UCSD-AML1 (cell line): ENCODE measurements at regions not wholly inside any gene's neighbourhood (a gene's known extent, or its start where the extent isn't known, plus 50 kb on each side); places are given as distances from the start of the nearest gene placed in this dataset.
A peak's percentile ranks its signal among the peaks of the same experiment; 100 is the strongest.

Source experiments
- DNase-seq: peaks from one replicate; lab custom pipeline; 2025; ENCODE audit not compliant: unreplicated experiment; lab: John Stamatoyannopoulos, UW

DNA sequence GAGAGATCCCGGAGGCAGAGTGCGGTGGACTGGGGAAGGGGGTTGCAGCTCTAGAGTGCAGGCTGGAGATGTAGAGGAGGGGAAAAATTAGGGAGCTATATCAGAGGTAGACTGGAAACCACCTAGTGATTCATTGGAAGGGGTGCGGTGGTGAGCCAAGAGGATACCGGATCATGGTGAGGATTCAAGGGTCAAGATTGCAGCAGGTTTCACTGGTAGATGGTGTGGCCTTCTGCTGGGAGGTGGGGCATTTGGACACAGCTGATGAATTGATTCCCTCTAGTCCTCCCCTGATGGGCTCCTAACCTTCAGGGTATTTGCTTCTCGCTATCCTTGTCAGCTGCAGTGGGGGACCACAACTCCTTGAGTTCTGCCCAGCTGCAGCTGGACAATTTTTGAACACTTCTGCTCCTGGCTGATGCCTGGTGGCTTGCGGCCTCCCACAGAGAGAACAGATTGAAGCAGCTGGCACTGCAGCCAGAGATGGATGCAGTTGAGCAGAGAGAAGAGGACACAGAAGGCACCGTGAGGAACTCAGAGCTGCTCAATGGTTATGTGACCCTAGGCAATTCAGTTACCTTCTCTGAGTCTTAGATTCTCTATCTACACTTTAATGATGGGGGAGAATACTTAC lies 134.4 kb upstream of the ABCA1 start:
- DNase-seq, result no peak

DNA sequence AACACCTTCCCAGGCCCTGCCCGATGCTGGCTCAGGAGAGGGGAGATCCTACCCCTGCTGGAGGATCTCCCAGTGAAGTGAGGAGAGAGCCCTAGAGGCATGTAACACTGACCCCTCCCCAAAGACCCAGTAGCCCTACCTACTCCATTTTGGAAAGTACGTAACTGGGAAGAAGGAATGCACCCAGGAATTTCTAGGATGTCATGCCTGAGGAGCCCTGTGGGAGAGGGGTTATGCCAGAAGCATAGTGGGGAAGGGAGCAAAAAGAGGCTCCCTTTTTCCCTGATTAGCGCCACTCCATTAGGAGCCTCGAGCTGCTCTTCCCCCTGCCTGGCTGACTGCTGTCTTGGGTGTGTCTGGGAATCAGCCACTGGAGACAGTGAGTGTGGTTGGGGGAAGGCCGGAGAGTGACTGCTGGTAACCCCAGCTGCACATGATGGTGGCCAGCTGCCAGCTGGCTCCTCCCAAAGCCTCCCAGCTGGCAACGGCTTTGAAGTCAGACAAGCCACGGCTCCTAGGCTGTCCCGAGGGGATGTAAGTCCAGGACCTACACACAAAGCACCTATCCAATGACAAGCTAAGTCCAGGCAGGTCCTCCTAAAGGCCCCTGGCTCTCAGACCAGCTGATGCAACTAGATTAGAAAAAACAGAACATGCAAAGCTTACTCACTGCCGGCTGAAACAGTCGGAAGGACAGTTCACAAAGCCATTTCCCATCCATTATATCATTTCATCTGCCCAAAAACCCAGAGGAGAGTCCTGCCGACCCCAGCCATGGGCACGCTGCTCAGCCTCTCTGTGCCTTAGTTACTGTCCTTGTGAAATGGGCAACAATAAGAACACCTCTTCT lies 136.5 kb upstream of the ABCA1 start:
- DNase-seq, result peak; percentile 51

DNA sequence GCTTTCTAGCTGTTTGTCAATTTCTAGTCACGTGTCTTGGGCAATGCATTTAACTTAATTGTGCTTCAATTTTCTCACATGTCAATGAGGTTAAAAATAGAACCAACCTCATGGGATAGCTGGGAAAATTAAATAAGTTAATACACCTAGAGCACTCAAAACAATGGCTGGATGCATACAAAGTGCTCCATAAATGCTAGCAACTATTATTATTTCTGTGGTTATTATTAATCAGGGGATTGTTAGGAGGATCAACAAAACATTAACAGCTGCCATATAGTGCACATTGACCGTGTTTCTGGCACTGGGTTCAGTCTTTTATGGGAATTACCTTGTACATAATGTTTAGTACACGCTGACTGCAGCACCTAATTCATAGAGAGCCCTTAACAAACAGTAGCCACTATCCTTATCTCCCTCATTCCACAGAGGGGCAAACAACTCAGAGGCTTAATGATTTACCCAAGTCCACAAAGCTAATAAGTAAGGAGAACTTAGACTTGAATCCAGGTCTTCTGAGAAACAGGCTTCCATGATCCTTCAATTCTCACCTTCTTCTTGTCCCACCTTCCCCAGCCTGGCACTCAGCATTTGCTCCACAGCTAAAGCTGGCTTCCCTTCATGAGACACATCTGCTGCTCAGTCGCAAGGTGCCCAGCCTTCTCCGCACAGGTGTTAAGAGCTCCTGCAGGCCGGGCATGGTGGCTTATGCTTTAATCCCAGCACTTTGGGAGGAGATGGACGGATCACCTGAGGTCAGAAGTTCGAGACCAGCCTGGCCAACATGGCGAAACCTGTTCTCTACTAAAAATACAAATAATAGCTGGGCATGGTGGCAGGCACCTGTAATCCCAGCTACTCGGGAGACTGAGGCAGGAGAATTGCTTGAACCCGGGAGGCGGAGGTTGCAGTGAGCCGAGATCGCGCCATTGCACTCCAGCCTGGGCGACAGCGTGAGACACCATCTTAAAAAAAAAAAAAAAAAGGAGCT lies 137.4 kb upstream of the ABCA1 start:
- DNase-seq, result no peak

DNA sequence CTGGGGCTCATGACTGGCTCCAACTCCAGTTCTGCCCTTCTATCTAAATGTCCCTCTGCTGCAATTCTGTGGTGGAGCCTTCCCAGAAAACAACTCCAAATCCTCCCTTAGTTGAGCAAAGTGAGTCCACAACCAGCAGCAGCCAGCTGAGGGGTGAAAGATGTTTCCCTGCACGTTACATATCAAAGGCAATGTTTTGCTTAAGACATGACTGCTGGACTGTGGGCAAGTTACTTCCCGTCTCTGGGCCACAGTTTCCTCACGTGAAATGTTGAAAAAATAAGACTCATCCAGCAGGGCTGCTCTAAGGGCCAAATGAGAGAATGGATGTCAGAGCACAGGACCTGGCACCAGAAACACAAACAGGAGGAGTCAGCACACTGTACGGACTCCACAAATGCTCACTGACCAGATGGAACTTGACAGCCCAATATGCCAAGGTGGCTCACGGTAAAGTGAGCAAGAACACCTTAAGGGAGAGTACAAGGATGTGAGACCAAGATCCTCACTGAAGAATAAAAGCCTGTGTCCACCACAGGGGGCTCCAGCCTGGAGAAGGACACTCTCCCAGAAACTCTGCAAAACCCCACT lies 138.4 kb upstream of the ABCA1 start:
- peak; percentile 36 for DNase-seq

DNA sequence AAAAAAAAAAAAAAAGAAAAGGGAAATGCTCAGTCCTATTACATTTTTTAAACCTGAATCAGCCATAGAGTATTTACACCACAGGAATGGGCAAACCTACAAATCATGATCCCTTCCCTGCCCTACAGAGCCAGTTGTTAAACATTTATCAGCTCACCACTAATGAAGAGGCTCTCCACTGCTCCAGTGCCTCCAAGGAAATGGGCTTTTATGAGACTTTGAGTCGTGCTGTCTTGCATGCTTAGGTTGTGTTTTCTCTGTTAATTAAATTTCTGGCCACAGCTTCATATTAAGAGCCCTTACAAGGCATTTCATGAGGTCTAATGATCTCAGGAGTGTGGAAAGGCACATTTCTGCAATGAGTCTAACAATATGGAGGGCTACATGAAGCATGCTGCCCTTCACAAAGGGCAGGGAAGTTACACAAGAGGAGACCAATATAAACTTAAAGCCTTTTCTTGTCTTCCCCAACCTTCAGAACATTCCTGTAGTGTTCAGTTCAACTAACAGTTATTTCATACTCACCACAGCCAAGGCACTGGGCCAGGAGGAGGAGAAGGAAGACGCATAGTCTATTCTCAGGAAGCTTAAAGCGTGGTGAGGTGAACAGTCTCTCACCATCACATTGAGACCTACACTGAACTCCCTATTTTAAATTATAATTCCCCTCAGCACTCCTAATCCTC lies 140.1 kb upstream of the ABCA1 start:
- DNase-seq, result no peak

DNA sequence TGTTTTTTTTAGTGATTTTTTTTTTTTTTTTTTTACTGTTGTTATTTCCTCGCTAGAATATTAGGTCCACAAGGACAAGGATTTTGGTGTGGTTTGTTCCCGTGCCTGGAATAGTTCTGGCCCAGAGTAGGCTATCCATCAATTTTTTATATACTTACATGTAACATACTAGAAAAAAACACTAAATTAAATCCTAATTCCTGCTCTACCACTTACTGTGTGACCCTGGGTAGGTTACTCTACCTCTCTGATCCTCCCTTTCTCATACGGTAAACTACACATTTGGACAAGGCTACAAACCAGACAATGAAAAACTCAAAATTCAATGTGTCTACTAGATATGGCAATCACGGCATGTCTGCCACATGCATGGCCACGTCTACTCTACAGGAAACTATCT lies 141.3 kb upstream of the ABCA1 start:
- no peak for DNase-seq

DNA sequence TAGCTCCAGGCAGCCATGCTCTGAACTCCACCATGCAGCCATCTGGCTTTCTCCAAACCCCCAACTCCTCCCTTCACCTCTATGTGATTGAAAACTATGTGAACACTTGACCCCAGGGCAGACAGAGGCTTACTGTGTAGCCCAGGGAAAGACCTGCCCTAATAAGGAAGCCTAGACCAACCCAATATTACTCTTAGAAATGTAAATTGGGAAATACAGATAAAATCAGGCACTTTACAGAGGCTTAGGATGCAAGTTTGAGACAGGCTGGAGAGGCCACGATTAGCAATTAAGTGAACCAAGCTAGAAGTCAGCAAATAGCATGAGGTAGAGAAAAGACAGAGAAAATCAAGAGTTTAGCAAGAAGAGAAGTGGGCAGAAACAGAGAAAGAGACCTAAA lies 141.7 kb upstream of the ABCA1 start:
- no peak for DNase-seq

DNA sequence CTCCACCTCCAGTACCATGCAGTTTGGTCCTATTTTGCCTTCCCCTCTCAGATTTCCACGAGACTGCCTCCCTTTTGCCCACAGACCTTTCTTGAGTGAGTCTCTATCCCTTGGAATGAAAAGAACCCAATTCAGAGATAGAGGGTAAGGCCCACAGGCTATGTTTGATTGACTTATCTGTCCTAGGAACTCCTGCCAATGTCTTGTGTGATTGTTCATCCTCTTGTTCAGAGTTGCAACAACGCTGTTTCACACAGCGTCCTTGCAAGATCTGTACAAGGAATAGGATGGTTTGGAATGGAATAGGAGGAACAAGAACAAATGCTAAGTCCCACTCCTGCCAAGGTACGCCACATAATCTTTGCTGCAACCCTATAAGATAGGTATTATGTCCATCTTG lies 142.2 kb upstream of the ABCA1 start:
- no peak for DNase-seq

DNA sequence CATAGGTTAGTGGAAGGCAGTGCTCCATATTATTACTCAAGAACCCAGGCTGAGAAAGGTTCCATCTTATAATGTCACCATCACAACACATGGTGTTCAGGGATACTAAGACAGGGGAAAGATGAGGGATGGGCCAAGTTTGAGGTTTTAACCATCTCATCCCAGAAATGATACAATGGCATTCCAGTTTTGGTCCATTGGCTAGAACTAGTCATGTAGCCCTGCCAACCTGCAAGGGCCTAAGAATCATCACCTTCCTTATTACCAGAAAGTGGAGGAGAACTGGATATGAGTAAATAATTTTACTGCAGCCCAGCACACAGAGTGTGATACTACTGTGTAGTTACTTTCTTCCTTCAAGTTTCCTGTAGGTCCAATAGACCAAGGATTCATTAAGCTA lies 144.5 kb upstream of the ABCA1 start:
- DNase-seq, result no peak

DNA sequence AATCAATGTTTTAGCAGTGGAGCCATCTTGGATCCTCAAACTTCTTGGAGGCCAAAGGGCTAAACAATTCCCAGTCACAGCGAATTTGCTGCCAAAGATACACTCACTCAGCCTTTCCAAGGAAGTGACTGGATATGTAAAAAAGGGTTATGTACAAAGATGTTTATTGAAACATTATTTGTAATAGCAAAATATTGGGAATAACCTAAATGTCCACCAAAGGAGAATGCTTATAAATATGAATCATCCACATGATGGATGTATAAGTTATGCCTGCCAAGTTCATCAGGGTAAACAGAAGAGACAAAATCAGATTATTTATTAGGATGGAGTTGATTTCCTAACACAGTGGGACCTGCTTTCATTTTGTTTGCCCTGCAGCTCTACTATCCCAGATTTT lies 145.2 kb upstream of the ABCA1 start:
- no peak for DNase-seq

DNA sequence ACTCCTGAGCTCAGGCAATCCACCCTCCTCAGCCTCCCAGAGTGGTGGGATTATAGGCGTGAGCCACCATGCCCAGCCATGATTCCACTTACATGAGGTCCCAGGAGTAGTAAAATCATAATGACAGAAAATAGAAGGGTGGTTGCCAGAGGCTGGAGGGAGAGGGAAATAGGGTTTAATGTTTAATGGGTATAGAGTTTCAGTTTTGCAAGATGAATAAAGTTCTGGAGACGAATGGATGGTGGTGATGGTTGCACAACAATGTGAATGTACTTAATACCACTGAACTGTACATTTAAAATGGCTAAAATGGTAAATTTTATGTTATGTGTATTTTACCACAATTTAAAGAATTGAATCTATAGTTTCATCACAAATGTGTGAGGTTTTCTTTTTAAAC lies 146.5 kb upstream of the ABCA1 start:
- no peak for DNase-seq

DNA sequence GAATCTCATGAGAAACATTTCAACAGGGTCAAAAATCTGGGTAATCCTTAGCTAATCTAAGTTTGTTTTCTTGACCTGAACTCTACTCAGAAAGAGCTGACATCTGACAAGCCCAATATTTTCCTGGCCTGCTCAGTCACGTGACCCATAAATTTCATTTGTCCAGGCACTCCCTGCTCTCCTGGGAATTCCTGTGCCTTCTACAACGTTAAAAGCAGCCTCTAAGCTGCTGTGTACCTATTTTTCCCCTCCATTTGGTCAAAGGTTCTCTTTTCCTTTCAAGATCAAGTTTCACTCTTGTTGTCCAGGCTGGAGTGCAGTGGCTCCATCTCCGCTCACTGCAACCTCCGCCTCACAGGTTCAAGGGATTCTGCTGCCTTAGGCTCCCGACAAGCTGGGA lies 148.8 kb upstream of the ABCA1 start:
- no peak for DNase-seq

DNA sequence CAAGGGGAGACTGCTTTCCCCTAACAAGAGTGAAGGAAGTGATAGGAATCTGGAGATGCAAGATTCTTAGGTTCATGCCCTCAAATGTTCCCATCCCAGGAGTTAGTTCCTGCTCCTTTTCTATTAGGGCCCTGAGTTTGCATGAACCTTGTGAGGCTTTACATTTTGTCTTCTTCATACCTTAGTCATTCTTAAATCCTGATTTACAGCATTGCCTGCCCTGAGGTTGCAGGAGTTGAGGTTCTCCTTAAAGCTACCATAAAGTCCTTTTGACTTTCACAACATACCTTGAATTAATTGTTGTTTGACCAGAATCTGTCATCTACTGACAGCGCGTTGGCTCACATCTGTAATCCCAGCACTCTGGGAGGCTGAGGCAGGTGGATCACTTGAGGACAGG lies 151.5 kb upstream of the ABCA1 start:
- DNase-seq, result no peak

DNA sequence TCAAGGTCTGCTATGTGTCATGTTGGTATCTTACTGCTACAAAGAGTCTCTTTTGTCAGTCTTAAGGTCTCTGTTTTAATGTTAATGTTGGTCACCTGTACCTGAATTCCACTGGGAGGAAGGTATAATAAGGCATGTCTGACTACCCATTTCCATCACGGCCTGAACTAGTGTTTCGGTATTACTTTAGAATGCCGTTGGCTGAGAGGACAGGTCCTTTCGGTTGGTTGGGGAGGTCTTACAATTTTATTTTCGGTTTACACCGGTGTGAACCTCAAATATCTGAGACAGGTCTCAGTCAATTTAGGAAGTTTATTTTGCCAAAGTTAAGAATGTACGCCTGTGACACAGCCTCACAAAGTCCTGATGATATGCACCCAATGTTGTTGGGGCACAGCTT lies 154.9 kb upstream of the ABCA1 start:
- DNase-seq, result no peak

DNA sequence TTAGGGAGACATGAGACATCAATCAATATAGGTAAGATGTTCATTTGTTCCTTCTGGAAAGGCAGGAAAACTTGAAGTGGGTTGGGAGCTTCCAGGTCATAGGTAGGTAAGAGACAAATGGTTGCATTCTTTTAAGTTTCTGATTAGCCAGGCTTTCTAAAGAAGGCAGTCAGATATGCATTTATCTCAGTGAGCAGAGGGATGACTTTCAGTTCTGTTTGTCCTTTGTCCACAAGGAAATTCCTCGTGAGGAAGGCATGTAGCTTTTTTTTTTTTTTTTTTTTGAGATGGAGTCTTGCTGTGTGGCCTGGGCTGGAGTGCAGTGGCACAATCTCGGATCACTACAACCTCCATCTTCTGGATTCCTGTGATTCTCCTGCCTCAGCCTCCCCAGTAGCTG lies 155.3 kb upstream of the ABCA1 start:
- DNase-seq, result no peak

DNA sequence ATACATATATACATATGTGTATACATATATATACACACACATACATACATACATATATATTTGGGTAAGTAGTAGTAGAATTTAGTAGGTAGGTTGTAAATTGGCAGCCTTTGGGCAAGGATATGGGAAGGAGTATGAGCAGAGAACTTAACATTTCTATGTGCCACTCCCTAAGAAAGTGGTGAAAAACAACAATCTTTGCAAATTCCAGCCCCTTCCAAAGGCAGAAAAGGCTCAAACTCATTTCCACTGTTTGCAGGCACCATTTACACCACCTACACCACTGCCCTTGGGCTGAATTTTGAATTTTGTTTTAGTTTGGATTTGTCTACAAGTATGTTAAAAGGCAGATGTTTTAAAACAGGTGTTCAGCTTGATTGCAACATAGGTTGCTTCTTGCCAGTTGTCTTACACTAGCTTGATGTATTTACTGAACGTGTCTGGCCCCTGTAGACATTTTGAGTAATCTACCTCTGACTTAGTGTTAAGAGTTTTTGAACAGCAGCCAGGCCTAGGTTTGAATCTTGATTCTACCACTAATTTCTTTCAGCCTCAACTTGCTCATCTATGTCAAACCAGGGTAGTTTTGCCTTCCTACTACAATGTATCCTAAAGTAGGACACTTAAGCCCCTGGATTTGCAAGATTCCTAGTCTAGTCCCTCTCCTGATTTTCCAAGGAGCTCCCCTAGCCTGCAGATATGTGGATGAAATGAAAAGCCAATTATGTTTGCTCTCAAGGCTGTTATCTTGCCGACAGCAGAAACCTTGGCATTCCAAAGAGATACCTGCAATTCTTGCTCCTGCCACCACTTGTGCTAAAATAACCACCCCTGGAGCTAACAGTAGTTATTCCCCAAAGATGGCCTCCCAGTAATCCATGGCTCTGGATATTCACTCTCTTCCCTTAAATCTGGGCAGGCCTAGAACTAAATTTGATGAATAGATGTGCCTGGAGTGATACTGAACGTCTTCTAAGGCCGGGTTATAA lies 156.2 kb upstream of the SLC44A1 start:
- DNase-seq, result no peak

DNA sequence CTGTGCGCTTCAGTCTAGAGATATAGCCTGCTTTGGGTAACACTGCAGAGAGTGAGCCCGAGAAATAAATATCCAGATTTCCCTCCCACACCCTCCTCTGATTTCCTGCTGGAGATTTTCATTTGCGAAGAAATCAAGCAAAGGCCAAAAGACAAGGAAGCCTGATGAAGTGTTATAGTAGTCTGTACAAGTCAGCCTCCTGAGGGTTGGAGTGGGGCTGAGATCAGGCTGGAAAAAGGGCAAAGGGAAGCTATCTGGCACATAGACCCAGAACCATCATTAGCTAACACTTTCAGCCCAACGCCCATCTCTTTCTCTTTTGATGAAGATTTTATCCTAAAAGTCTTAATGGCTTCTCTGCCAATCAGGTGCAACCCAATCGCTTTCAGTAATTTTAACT lies 154.6 kb upstream of the SLC44A1 start:
- no peak for DNase-seq

DNA sequence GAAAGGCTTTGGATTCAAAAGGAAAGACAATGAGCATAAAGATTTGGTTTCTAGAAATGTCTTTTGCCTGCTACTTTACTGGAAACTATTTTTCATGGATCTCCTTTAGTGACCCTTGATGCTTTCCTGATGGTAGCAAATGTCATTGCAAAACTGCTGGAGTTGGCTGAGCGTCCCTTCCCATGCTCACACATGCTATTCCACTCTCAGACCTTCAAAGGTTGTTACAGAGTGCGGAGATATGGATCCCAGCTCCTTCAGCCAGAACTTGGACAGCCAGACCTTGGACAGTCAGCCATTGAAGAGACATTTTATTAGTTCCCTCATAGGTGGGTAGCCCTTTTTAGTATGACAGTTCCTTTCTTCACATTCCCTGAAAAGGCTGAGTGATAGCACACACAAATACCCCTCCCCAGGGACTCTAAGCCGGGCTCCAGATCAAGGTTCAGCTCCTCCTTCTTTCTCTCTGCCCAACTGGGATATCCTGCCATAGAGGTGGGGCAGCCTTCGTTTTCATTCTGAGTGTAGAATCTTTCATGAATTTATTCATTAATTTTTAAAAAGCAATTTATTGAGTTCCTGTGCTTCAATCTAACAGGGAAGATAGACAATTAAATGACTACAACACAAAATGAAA lies 153.3 kb upstream of the SLC44A1 start:
- DNase-seq, result no peak

DNA sequence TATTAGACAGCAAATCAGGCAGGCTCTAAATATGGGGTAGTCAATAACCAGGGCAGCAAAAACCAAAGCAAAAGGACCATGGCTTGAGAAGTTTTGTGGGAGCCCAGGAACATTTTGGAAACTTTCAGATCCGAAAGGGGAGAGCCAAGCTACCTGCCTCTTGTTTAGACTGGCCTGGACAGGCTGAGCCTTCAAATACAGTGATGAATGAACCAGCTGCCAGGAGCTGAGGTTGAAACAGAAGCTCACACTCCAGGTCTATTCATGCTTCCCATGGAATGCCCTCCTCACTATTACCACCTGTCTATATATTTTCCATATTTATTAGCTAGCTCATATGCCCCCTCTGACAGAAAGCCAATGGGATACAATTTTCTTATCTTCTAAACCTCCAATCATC lies 150.8 kb upstream of the SLC44A1 start:
- no peak for DNase-seq
